ENCODE measurements at regions not wholly inside any gene's neighbourhood (a gene's known extent, or its start where the extent isn't known, plus 50 kb on each side); places are given as distances from the start of the nearest gene placed in this dataset.

- no peaks in the 10 kb centered on the region for H3K9me3 ChIP-seq (ENCODE audit: insufficient read depth, low read depth, low read length)
- WGBS = 45% methylated on average over 14 of the region's 15 CpGs
- H3K4me1 ChIP-seq (ENCODE audit: insufficient read depth, low read length) = peaks cover 16% of the 10 kb centered on the region
- H3K27me3 ChIP-seq (ENCODE audit: insufficient read depth, low read length) = no peaks in the 10 kb centered on the region
- H3K36me3 ChIP-seq (ENCODE audit: insufficient read depth, low read length) = no peaks in the 10 kb centered on the region
- H3K4me3 ChIP-seq (ENCODE audit: low read length) = peak overlapping the region; percentile 5; the same call in 1 of the 2 replicates
- H3K27ac ChIP-seq (ENCODE audit: low read depth, low read length) = peak overlapping the region; percentile 48; the same call in 1 of the 2 replicates
- H3K9ac ChIP-seq (ENCODE audit: low read depth, low read length) = peak overlapping the region; percentile 27; the same call in 1 of the 2 replicates
Measured at GRCh38 chr3:8443829-8444791, 57.5 kb upstream of the LMCD1 start.

- H3K36me3 ChIP-seq (ENCODE audit: insufficient read depth, low read length) = no peaks in the 10 kb centered on the region
- no peak overlapping the region for H3K9ac ChIP-seq (ENCODE audit: low read depth, low read length)
- no peak overlapping the region for H3K4me3 ChIP-seq (ENCODE audit: low read length)
- peaks cover 16% of the 10 kb centered on the region for H3K4me1 ChIP-seq (ENCODE audit: insufficient read depth, low read length)
- no peak overlapping the region for H3K27ac ChIP-seq (ENCODE audit: low read depth, low read length)
- WGBS = 88% methylated on average over 2 of the region's 3 CpGs
- H3K9me3 ChIP-seq (ENCODE audit: insufficient read depth, low read depth, low read length) = no peaks in the 10 kb centered on the region
- H3K27me3 ChIP-seq (ENCODE audit: insufficient read depth, low read length) = no peaks in the 10 kb centered on the region
Measured at GRCh38 chr3:8444883-8445282, 56.7 kb upstream of the LMCD1 start.

- Histone ChIP-seq H3K9ac (ENCODE audit: low read depth, low read length) (no peak overlapping the region), H3K4me3 (ENCODE audit: low read length) (no peak overlapping the region), H3K9me3 (ENCODE audit: insufficient read depth, low read depth, low read length) (no peaks in the 10 kb centered on the region), H3K36me3 (ENCODE audit: insufficient read depth, low read length) (no peaks in the 10 kb centered on the region), H3K27ac (ENCODE audit: low read depth, low read length) (no peak overlapping the region), H3K27me3 (ENCODE audit: insufficient read depth, low read length) (no peaks in the 10 kb centered on the region), H3K4me1 (ENCODE audit: insufficient read depth, low read length) (peaks cover 16% of the 10 kb centered on the region)
- WGBS = 85% methylated on average over 2 of the region's 2 CpGs
Measured at GRCh38 chr3:8445861-8446260, 55.8 kb upstream of the LMCD1 start.

DNA sequence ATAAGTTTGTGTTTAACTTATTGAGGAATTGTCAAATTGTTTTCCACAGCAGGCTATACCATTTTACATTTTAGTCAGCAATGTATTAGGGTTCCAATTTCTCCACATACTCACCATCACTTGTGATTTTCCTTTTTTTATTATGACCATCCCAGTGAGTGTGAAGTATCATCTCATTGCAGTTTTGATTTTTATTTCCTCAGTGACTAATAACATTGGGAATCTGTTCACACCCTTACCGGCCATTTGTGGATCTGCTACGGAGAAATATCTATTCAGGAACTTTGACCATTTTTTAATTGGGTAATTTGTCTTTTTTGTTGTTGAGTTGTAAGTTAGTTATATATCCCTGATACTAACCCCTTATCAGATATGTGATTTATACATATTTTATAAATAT is 54.8 kb upstream of the LMCD1 start:
- Histone ChIP-seq H3K9me3 (ENCODE audit: insufficient read depth, low read depth, low read length) (no peaks in the 10 kb centered on the region), H3K27me3 (ENCODE audit: insufficient read depth, low read length) (no peaks in the 10 kb centered on the region), H3K9ac (ENCODE audit: low read depth, low read length) (no peak overlapping the region), H3K4me1 (ENCODE audit: insufficient read depth, low read length) (peaks cover 16% of the 10 kb centered on the region), H3K4me3 (ENCODE audit: low read length) (no peak overlapping the region), H3K36me3 (ENCODE audit: insufficient read depth, low read length) (no peaks in the 10 kb centered on the region), H3K27ac (ENCODE audit: low read depth, low read length) (no peak overlapping the region)
- 96% methylated on average over 2 of the region's 2 CpGs for WGBS

GRCh38 chr3:8450618-8451017 is 51.0 kb upstream of the LMCD1 start:
- Histone ChIP-seq H3K27me3 (ENCODE audit: insufficient read depth, low read length) (no peaks in the 10 kb centered on the region), H3K36me3 (ENCODE audit: insufficient read depth, low read length) (no peaks in the 10 kb centered on the region), H3K4me3 (ENCODE audit: low read length) (no peak overlapping the region), H3K27ac (ENCODE audit: low read depth, low read length) (no peak overlapping the region), H3K4me1 (ENCODE audit: insufficient read depth, low read length) (peaks cover 6% of the 10 kb centered on the region), H3K9me3 (ENCODE audit: insufficient read depth, low read depth, low read length) (no peaks in the 10 kb centered on the region), H3K9ac (ENCODE audit: low read depth, low read length) (no peak overlapping the region)

DNA sequence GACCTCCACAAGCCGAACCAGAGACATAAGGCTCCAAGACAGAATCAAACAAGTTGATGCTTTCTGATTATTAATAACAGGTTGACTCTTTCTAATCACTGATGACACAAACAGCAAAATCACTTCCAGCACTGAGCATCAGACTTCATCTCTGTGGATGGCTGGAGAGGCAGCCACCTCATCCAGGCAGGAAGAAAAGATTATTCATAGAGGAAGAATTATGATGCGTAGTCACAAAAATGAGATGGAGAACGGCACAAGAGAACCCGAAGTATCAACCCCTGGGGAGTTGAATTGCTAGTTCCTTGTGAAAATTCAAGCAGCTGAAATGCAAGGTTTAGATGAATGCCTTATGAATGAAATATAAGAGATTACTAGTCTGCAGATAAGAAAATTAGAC is 49.9 kb upstream of the LMCD1 start:
- H3K36me3 ChIP-seq (ENCODE audit: insufficient read depth, low read length) = no peaks in the 10 kb centered on the region
- no peak overlapping the region for H3K27ac ChIP-seq (ENCODE audit: low read depth, low read length)
- H3K9ac ChIP-seq (ENCODE audit: low read depth, low read length) = no peak overlapping the region
- peaks cover 14% of the 10 kb centered on the region for H3K4me1 ChIP-seq (ENCODE audit: insufficient read depth, low read length)
- no peaks in the 10 kb centered on the region for H3K9me3 ChIP-seq (ENCODE audit: insufficient read depth, low read depth, low read length)
- H3K4me3 ChIP-seq (ENCODE audit: low read length) = no peak overlapping the region
- H3K27me3 ChIP-seq (ENCODE audit: insufficient read depth, low read length) = no peaks in the 10 kb centered on the region
- 94% methylated on average over 4 of the region's 4 CpGs for WGBS

Data from HUES64 (cell line).